ENCODE measurements at regions not wholly inside any gene's neighbourhood (a gene's known extent, or its start where the extent isn't known, plus 50 kb on each side); places are given as distances from the start of the nearest gene placed in this dataset.
"Not testable (repeated sequence)": the region's sequence is repeated elsewhere in the genome, so short reads cannot be mapped to it uniquely, and the experiment has no call there.

DNA sequence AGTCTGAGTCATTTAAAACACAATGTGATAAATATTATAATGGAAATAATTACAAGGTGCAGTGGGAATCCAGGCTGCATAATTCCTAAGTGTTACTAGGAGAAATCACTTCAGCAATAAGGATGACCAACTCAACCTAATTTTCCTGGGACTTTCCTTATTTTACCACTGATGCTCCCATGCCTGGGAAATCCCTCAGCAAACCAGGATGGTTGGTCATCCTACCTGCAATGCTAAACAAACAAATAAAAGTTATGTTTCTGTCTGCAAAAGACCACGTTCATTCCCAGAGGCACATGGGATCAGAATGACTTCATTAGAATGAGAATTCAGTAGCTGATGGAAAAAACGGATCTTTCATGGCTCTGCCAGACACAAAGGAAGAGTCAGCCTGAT lies 130.8 kb upstream of the RAP1B start:
- TF ChIP-seq, protein P1, sequence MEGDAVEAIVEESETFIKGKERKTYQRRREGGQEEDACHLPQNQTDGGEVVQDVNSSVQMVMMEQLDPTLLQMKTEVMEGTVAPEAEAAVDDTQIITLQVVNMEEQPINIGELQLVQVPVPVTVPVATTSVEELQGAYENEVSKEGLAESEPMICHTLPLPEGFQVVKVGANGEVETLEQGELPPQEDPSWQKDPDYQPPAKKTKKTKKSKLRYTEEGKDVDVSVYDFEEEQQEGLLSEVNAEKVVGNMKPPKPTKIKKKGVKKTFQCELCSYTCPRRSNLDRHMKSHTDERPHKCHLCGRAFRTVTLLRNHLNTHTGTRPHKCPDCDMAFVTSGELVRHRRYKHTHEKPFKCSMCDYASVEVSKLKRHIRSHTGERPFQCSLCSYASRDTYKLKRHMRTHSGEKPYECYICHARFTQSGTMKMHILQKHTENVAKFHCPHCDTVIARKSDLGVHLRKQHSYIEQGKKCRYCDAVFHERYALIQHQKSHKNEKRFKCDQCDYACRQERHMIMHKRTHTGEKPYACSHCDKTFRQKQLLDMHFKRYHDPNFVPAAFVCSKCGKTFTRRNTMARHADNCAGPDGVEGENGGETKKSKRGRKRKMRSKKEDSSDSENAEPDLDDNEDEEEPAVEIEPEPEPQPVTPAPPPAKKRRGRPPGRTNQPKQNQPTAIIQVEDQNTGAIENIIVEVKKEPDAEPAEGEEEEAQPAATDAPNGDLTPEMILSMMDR (IDR thresholded peaks at IDR 0.05; ENCODE audit: control insufficient read depth, extremely low read depth, insufficient read depth) = no peak
- DNase-seq (ENCODE audit: low read depth) = no peak

DNA sequence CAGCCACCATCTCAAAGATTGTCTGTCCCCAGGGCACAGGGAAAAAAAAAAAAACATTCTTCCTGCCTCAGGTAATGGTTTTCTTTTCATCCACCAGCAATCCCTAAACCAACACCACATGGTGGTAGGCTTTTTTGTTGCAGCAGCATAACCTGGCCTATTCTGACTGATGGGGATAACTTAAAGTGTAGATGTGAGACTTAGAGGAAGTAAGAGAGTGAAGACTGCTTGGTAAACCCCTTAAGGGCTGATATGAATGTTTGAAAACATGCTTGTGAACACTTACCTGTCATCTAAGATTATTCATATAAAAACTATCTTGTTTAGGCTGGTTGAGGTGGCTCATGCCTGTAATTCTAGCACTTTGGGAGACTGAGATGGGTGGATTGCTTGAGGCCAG lies 130.2 kb upstream of the RAP1B start:
- TF ChIP-seq, protein P1 (IDR thresholded peaks at IDR 0.05; ENCODE audit: control insufficient read depth, extremely low read depth, insufficient read depth) = no peak
- DNase-seq (ENCODE audit: low read depth) = no peak
- H3K4me3 ChIP-seq (ENCODE audit: low read depth, low read length) = no peak overlapping the region

More for the DNA sequence above, 130.8 kb upstream of the RAP1B start:
- H3K4me3 ChIP-seq (ENCODE audit: low read depth, low read length) = no peak overlapping the region

DNA sequence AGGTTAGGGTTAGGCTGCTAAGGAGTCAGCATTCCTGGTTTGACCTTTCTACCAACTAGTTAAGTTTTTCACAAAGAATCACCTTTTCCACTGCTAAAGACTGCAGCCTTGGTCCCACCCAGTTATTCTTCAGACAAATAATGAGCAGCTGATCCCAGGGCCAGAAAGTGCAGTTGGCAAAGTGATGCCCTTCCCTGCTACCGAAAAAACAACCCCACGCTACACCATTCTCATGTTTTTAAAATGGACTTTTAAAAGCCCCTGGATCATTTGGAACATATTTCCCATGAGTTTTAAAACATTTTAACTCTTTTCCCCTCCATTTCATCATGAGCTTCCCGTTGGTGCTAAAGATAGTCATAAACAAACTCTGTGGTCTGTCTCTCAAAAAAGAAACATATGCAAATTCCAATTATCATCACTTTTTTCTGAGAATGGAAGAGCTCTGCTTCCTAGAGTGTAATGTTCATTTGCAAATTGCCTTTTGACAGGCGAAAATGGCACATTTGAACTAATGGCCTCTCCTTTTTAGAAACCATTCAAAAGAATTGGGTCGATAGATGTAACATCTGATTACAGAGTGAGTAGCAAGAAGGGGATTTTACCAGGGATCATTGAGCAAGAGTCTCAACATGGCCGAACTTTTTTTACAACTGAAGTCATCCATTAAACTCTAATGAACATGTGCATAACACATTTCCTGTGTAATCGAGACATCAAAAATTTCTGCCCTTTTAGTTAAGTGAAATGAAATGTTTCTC lies 129.3 kb upstream of the RAP1B start:
- TF ChIP-seq, protein P1 (IDR thresholded peaks at IDR 0.05; ENCODE audit: control insufficient read depth, extremely low read depth, insufficient read depth) = no peak
- no peak overlapping the region for H3K4me3 ChIP-seq (ENCODE audit: low read depth, low read length)
- no peak for DNase-seq (ENCODE audit: low read depth)

DNA sequence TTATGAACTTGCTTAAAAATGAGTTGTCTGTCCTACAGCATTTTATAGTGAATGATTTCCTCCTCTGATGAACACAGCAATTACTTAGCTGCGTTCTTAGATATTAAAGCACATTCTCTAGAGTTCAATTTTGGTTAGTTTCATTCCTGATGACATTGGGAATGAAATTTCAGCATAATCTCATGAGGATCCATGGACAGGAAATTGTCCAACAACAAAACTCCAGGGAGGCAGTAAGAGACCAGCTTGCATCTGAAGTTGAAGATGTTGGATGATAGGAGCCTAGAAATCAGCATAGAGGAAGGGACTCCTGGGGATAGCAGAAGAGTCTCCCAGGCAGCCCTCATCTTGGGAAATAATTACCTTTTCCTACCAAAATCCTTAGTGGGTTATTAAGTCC lies 128.7 kb upstream of the RAP1B start:
- TF ChIP-seq, protein P1 (IDR thresholded peaks at IDR 0.05; ENCODE audit: control insufficient read depth, extremely low read depth, insufficient read depth) = no peak
- H3K4me3 ChIP-seq (ENCODE audit: low read depth, low read length) = no peak overlapping the region
- DNase-seq (ENCODE audit: low read depth) = no peak

DNA sequence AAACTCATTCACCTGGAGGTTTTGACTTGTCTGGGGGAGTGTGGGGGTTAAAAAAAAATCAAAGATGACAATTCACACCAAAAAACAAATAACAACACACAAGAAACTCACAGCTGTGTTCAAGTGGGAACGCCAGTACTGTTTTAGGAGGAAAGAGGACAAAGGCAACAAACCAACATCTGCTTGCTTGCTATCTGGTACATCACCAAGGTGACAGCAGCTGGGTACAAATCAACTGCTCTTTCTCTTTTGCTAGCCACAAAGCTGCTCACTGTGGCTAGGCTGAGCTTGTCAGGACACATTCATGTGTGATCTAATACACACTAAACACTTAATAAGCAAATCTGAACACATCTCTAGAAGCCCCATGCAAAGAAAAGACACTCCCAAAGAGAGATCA lies 128.0 kb upstream of the RAP1B start:
- TF ChIP-seq, protein P1 (IDR thresholded peaks at IDR 0.05; ENCODE audit: control insufficient read depth, extremely low read depth, insufficient read depth) = no peak
- no peak for DNase-seq (ENCODE audit: low read depth)
- H3K4me3 ChIP-seq (ENCODE audit: low read depth, low read length) = no peak overlapping the region

DNA sequence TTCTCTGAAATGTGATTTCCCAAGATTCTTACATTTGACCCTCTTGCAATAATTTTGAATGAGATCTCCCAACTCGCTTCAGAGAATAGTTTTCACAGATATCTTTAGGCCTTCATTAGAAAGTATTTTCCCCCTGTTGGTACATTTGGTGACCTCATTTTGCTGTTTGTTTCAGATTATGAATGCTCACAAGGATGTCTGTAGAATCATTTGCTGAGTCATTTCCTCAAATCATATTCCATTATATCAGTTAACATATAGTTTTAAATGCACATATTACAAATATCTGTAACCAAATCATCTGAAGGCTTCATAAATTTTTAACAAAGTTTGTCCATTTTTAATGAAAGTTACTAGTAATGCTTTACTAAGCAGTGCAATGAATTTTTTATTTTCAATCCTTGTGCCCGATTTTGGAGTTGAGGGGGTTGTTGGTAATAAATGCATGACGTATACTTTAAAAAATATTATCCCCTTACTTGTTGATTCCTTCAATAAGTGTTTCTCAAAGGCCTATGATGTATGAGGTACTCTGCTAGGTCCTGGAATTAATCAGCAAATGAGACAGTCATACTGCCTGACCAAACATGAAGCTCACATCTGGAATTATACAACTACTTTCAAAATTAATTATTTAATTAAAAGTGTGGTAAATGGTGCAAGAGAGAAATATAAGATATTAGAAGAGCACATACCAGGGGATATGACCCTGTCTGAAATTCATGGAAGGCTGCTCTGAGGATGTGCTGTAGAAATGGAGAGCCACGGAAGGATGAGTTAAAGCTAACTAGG lies 126.9 kb upstream of the RAP1B start:
- TF ChIP-seq, protein P1 (IDR thresholded peaks at IDR 0.05; ENCODE audit: control insufficient read depth, extremely low read depth, insufficient read depth) = no peak
- no peak for DNase-seq (ENCODE audit: low read depth)

DNA sequence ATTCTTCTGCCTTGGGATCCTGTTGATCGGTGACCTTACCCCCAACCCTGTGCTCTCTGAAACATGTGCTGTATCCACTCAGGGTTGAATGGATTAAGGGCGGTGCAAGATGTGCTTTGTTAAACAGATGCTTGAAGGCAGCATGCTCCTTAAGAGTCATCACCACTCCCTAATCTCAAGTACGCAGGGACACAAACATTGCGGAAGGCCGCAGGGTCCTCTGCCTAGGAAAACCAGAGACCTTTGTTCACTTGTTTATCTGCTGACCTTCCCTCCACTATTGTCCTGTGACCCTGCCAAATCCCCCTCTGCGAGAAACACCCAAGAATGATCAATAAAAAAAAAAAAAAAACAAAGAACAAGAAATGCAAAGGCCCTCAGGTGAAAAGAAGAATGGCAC lies 126.1 kb upstream of the RAP1B start:
- not testable (repeated sequence) for H3K4me3 ChIP-seq (ENCODE audit: low read depth, low read length); DNase-seq (ENCODE audit: low read depth)

More for the DNA sequence above, 126.9 kb upstream of the RAP1B start:
- no peak overlapping the region for H3K4me3 ChIP-seq (ENCODE audit: low read depth, low read length)

DNA sequence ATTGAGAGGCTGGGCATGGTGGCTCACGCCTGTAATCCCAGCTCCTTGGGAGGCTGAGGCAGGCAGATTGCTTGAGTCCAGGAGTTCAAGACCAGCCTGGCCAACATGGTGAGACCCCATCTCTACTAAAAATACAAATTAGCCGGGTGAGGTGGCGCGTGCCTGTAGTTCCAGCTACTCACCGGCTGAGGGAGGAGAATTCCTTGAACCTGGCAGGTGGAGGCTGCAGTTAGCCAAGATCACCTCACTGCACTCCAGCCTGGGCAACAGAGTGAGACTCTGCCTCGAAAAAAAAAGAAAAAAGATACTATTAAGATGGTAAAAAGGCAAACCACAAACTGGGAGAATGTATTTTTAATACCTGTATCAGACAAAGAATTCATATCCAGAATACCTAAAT lies 124.2 kb upstream of the RAP1B start:
- H3K4me3 ChIP-seq (ENCODE audit: low read depth, low read length); DNase-seq (ENCODE audit: low read depth): not testable (repeated sequence)

Measured in LNCaP clone FGC (cell line).